Panc1 (cell line): ENCODE measurements at regions not wholly inside any gene's neighbourhood (a gene's known extent, or its start where the extent isn't known, plus 50 kb on each side); places are given as distances from the start of the nearest gene placed in this dataset.

Source experiments
- POLR2AphosphoS5 ChIP-seq: IDR thresholded peaks from 2 replicates; pipeline ENCODE4 v1.6.1; 2012; ENCODE audit warnings: mild to moderate bottlenecking, low read depth, low read length, moderate library complexity
- SIN3A ChIP-seq: IDR thresholded peaks from 2 replicates; pipeline ENCODE4 v1.6.1; 2012; ENCODE audit warnings: low read depth, mild to moderate bottlenecking, low read length, moderate library complexity, borderline replicate concordance; ENCODE audit not compliant: insufficient read depth
- TCF7L2 ChIP-seq: IDR thresholded peaks from 2 replicates; pipeline ENCODE4 v1.6.1; 2011; ENCODE audit warnings: mild to moderate bottlenecking, low read depth, low read length, inconsistent platforms
- TF ChIP-seq, protein P1 (sequence below): fragments of 450-650 bp; IDR thresholded peaks from 2 replicates; pipeline ENCODE4 v1.5.1; 2017; ENCODE audit warnings: mild to moderate bottlenecking
- TF ChIP-seq, protein P2 (sequence below), 2 experiments: IDR thresholded peaks; 2 replicates each; pipeline ENCODE4 v1.6.1; 2011 to 2012; ENCODE audit warnings: low read depth in 2 of 2, control low read depth in 1 of 2, low read length in 1 of 2, mild to moderate bottlenecking in 1 of 2, moderate library complexity in 1 of 2; ENCODE audit not compliant: insufficient read depth in 1 of 2

DNA sequence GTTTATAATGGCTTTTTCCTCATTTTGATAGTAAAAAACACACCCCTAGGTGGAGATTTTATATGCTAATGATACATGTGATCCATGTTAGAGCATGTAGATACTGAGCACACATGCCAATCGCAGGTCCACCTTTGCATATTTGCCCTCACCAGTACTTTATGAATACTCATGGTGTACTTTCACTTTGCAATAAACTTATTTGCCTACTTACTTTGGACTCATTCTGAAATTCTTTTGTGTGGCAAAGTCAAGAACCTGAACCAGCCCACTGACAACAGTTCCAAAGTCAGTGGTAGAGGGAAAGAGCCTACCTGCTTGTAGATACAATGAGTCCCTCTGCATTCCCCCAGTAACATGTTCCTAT is 58.5 kb upstream of the DHRS4 start:
- TF ChIP-seq, protein P1, sequence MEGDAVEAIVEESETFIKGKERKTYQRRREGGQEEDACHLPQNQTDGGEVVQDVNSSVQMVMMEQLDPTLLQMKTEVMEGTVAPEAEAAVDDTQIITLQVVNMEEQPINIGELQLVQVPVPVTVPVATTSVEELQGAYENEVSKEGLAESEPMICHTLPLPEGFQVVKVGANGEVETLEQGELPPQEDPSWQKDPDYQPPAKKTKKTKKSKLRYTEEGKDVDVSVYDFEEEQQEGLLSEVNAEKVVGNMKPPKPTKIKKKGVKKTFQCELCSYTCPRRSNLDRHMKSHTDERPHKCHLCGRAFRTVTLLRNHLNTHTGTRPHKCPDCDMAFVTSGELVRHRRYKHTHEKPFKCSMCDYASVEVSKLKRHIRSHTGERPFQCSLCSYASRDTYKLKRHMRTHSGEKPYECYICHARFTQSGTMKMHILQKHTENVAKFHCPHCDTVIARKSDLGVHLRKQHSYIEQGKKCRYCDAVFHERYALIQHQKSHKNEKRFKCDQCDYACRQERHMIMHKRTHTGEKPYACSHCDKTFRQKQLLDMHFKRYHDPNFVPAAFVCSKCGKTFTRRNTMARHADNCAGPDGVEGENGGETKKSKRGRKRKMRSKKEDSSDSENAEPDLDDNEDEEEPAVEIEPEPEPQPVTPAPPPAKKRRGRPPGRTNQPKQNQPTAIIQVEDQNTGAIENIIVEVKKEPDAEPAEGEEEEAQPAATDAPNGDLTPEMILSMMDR = no peak
- TF ChIP-seq POLR2AphosphoS5 (no peak), TCF7L2 (no peak), SIN3A (no peak)
- TF ChIP-seq, protein P2, sequence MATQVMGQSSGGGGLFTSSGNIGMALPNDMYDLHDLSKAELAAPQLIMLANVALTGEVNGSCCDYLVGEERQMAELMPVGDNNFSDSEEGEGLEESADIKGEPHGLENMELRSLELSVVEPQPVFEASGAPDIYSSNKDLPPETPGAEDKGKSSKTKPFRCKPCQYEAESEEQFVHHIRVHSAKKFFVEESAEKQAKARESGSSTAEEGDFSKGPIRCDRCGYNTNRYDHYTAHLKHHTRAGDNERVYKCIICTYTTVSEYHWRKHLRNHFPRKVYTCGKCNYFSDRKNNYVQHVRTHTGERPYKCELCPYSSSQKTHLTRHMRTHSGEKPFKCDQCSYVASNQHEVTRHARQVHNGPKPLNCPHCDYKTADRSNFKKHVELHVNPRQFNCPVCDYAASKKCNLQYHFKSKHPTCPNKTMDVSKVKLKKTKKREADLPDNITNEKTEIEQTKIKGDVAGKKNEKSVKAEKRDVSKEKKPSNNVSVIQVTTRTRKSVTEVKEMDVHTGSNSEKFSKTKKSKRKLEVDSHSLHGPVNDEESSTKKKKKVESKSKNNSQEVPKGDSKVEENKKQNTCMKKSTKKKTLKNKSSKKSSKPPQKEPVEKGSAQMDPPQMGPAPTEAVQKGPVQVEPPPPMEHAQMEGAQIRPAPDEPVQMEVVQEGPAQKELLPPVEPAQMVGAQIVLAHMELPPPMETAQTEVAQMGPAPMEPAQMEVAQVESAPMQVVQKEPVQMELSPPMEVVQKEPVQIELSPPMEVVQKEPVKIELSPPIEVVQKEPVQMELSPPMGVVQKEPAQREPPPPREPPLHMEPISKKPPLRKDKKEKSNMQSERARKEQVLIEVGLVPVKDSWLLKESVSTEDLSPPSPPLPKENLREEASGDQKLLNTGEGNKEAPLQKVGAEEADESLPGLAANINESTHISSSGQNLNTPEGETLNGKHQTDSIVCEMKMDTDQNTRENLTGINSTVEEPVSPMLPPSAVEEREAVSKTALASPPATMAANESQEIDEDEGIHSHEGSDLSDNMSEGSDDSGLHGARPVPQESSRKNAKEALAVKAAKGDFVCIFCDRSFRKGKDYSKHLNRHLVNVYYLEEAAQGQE (IDR thresholded peaks at IDR 0.05; ENCODE audit: insufficient read depth in 1 of 2, low read depth in 2 of 2, low read length in 1 of 2) = no peak
